ENCODE measurements at regions not wholly inside any gene's neighbourhood (a gene's known extent, or its start where the extent isn't known, plus 50 kb on each side); places are given as distances from the start of the nearest gene placed in this dataset.

GRCh38 chr13:31394506-31394905 lies 194.7 kb downstream of the B3GLCT start:
- TF ChIP-seq CTCF (IDR thresholded peaks at IDR 0.05) (no peak), POLR2A (IDR thresholded peaks at IDR 0.05; ENCODE audit: low read depth) (no peak), EP300 (IDR thresholded peaks at IDR 0.05) (no peak), POLR2AphosphoS5 (IDR thresholded peaks at IDR 0.05) (no peak)

Data from esophagus muscularis mucosa (tissue), 4 donors.